ENCODE measurements at regions not wholly inside any gene's neighbourhood (a gene's known extent, or its start where the extent isn't known, plus 50 kb on each side); places are given as distances from the start of the nearest gene placed in this dataset.
"Not testable (repeated sequence)": the region's sequence is repeated elsewhere in the genome, so short reads cannot be mapped to it uniquely, and the experiment has no call there.

- no peak for DNase-seq (ENCODE audit: low spot score)
Measured at GRCh38 chr1:5150191-5150590, 495.8 kb downstream of the AJAP1 start.

- DNase-seq (ENCODE audit: low spot score), result no peak
Measured at GRCh38 chr1:5147806-5148205, 493.4 kb downstream of the AJAP1 start.

- no peak for DNase-seq (ENCODE audit: low spot score)
Measured at GRCh38 chr1:5142389-5142788, 488.0 kb downstream of the AJAP1 start.

GRCh38 chr1:5141750-5142149, 487.3 kb downstream of the AJAP1 start:
- no peak for DNase-seq (ENCODE audit: low spot score)

GRCh38 chr1:5140962-5141361, 486.6 kb downstream of the AJAP1 start:
- no peak for DNase-seq (ENCODE audit: low spot score)

GRCh38 chr1:5140136-5140535, 485.7 kb downstream of the AJAP1 start:
- DNase-seq (ENCODE audit: low spot score), result no peak

- no peak for DNase-seq (ENCODE audit: low spot score)
Measured at GRCh38 chr1:5129746-5130355, 475.4 kb downstream of the AJAP1 start.

- DNase-seq (ENCODE audit: low spot score), result no peak
Measured at GRCh38 chr1:5125208-5125607, 470.8 kb downstream of the AJAP1 start.

GRCh38 chr1:5120559-5120958, 466.1 kb downstream of the AJAP1 start:
- no peak for DNase-seq (ENCODE audit: low spot score)

- DNase-seq (ENCODE audit: low spot score), result no peak
Measured at GRCh38 chr1:5119366-5120234, 465.2 kb downstream of the AJAP1 start.

- DNase-seq (ENCODE audit: low spot score), result not testable (repeated sequence)
Measured at GRCh38 chr1:5118771-5119170, 464.4 kb downstream of the AJAP1 start.

- DNase-seq (ENCODE audit: low spot score), result not testable (repeated sequence)
Measured at GRCh38 chr1:5118292-5118691, 463.9 kb downstream of the AJAP1 start.

- no peak for DNase-seq (ENCODE audit: low spot score)
Measured at GRCh38 chr1:5111581-5111980, 457.2 kb downstream of the AJAP1 start.

GRCh38 chr1:5110508-5110907, 456.1 kb downstream of the AJAP1 start:
- DNase-seq (ENCODE audit: low spot score), result no peak

- DNase-seq (ENCODE audit: low spot score), result no peak
Measured at GRCh38 chr1:5109633-5110032, 455.2 kb downstream of the AJAP1 start.

GRCh38 chr1:5108740-5109139, 454.3 kb downstream of the AJAP1 start:
- no peak for DNase-seq (ENCODE audit: low spot score)

- DNase-seq (ENCODE audit: low spot score), result no peak
Measured at GRCh38 chr1:5105744-5106143, 451.3 kb downstream of the AJAP1 start.

- DNase-seq (ENCODE audit: low spot score), result no peak
Measured at GRCh38 chr1:5099558-5099957, 445.1 kb downstream of the AJAP1 start.

GRCh38 chr1:5098981-5099385, 444.6 kb downstream of the AJAP1 start:
- DNase-seq (ENCODE audit: low spot score), result no peak

GRCh38 chr1:5093042-5093441, 438.6 kb downstream of the AJAP1 start:
- no peak for DNase-seq (ENCODE audit: low spot score)

- no peak for DNase-seq (ENCODE audit: low spot score)
Measured at GRCh38 chr1:5084676-5085075, 430.3 kb downstream of the AJAP1 start.

GRCh38 chr1:5067246-5067645, 412.8 kb downstream of the AJAP1 start:
- no peak for DNase-seq (ENCODE audit: low spot score)

GRCh38 chr1:5053744-5054143, 399.3 kb downstream of the AJAP1 start:
- DNase-seq (ENCODE audit: low spot score), result no peak
